Mesendoderm (in vitro differentiated cells): ENCODE measurements at regions not wholly inside any gene's neighbourhood (a gene's known extent, or its start where the extent isn't known, plus 50 kb on each side); places are given as distances from the start of the nearest gene placed in this dataset.

ENCODE experiments used
- DNase-seq: peaks from one replicate; pipeline ENCODE4 v3.0.0; 2013
- H2AK5ac ChIP-seq: 2 replicates; pipeline ENCODE4 v1.6.1; 2013; ENCODE audit warnings: low read length, inconsistent platforms
- H2BK120ac ChIP-seq: 2 replicates; pipeline ENCODE4 v1.6.1; 2013; ENCODE audit warnings: low read depth, mild to moderate bottlenecking, low read length, moderate library complexity, mixed read lengths
- H2BK15ac ChIP-seq: replicated peaks from 2 replicates; pipeline ENCODE4 v1.6.1; 2013; ENCODE audit warnings: low read depth, mild to moderate bottlenecking, moderate library complexity
- H2BK5ac ChIP-seq: 2 replicates; pipeline ENCODE4 v1.6.1; 2013; ENCODE audit warnings: low read length, inconsistent platforms
- H3K18ac ChIP-seq: 2 replicates; pipeline ENCODE4 v1.6.1; 2013; ENCODE audit warnings: mild to moderate bottlenecking, low read length, mixed read lengths
- H3K23ac ChIP-seq: one replicate; pipeline ENCODE4 v1.6.1; 2013; ENCODE audit warnings: low read length
- H3K27ac ChIP-seq: 2 replicates; pipeline ENCODE4 v1.5.1; 2013; ENCODE audit warnings: low read depth, mild to moderate bottlenecking, inconsistent platforms, low read length, moderate library complexity
- H3K27me3 ChIP-seq: 2 replicates; pipeline ENCODE4 v1.6.1; 2013; ENCODE audit warnings: low read length, control low read depth, mild to moderate bottlenecking, inconsistent platforms; ENCODE audit not compliant: insufficient read depth, poor library complexity
- H3K36me3 ChIP-seq: 2 replicates; pipeline ENCODE4 v1.6.1; 2013; ENCODE audit warnings: low read length, inconsistent platforms; ENCODE audit not compliant: control insufficient read depth, insufficient read depth
- H3K4ac ChIP-seq: one replicate; pipeline ENCODE4 v1.6.1; 2013; ENCODE audit warnings: low read depth, mild to moderate bottlenecking, low read length, moderate library complexity
- H3K4me1 ChIP-seq: 2 replicates; pipeline ENCODE4 v1.6.1; 2013; ENCODE audit warnings: low read depth, low read length, inconsistent platforms; ENCODE audit not compliant: control insufficient read depth
- H3K4me2 ChIP-seq: 2 replicates; pipeline ENCODE4 v1.6.1; 2013; ENCODE audit warnings: low read length
- H3K4me3 ChIP-seq: 2 replicates; pipeline ENCODE4 v1.5.1; 2013; ENCODE audit warnings: mild to moderate bottlenecking, low read length
- H3K56ac ChIP-seq: one replicate; pipeline ENCODE4 v1.6.1; 2013; ENCODE audit warnings: low read length
- H3K79me1 ChIP-seq: 2 replicates; pipeline ENCODE4 v1.6.1; 2013; ENCODE audit warnings: low read length, inconsistent platforms
- H3K79me2 ChIP-seq: 2 replicates; pipeline ENCODE4 v1.6.1; 2013; ENCODE audit warnings: mild to moderate bottlenecking, low read length; ENCODE audit not compliant: control insufficient read depth, insufficient read depth
- H3K9ac ChIP-seq: 2 replicates; pipeline ENCODE4 v1.6.1; 2013; ENCODE audit warnings: low read length, inconsistent platforms
- H4K5ac ChIP-seq: one replicate; pipeline ENCODE4 v1.6.1; 2013; ENCODE audit warnings: low read length
- H4K8ac ChIP-seq: one replicate; pipeline ENCODE4 v1.6.1; 2013; ENCODE audit warnings: low read depth, mild to moderate bottlenecking, control low read depth, low read length, moderate library complexity
- WGBS: extraction: QIAGEN DNeasy Blood & Tissue Kit; methylation state at CpG from one replicate; pipeline ENCODE4 v1.1.7; 2013; ENCODE audit warnings: low lambda C conversion rate, missing lambda C conversion rate; ENCODE audit not compliant: insufficient coverage; ENCODE audit errors: extremely low coverage; 5-methylcytosine and 5-hydroxymethylcytosine counted together

DNA sequence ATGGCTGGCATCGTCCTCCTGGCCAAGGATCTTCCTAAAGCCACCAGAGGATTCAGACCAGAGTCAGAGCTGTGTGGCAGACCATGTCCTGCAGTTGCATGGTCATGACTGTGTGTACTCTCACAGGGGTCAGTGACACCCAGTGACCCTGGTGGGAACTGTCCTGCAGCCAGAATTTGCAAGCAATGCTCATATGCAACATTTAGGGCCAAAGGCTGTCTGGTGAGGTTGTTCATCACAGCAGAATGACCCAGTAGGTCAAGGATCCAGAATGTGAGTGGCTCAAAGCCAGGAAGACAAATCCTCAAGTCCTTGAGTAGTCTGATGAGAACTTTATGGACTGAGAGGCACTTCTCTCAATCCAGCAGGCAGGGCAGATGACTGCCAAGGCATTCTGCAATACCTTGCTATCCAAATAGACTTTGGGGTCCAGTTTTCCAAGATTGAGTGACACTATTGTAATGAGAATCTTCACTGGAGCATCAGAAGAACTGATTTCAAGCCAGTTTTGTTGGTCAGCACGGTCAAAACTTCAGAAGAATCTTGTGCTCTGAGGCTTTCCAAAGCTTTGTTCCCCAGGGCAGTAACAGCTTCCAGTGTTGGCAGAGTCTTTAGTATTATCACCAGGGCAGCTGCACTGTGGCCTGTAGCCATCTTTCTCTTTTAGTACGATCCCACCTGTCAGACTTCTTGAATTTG, 122.0 kb downstream of the PTCSC3 start:
- Histone ChIP-seq H3K4me2 (no peak overlapping the region), H3K56ac (no peak overlapping the region), H3K27me3 (no peaks in the 10 kb centered on the region), H2BK15ac (no peak overlapping the region), H3K4ac (no peak overlapping the region), H3K36me3 (no peaks in the 10 kb centered on the region), H2BK120ac (no peak overlapping the region), H2AK5ac (no peak overlapping the region), H3K23ac (no peak overlapping the region), H3K9ac (no peak overlapping the region), H4K8ac (no peak overlapping the region), H2BK5ac (no peak overlapping the region), H4K5ac (no peak overlapping the region), H3K4me1 (no peaks in the 10 kb centered on the region), H3K18ac (no peak overlapping the region), H3K79me2 (no peaks in the 10 kb centered on the region), H3K4me3 (no peak overlapping the region), H3K79me1 (no peaks in the 10 kb centered on the region), H3K27ac (no peak overlapping the region)
- whole genome bisulfite sequencing, result no CpG with 5 or more reads among the region's 3 CpGs
- DNase-seq, result no peak

GRCh38 chr14:36052681-36053080, 123.8 kb downstream of the PTCSC3 start:
- Histone ChIP-seq H3K4me3 (no peak overlapping the region), H2BK15ac (no peak overlapping the region), H2BK120ac (no peak overlapping the region), H2AK5ac (no peak overlapping the region), H2BK5ac (no peak overlapping the region), H3K27me3 (no peaks in the 10 kb centered on the region), H3K4me1 (no peaks in the 10 kb centered on the region), H4K8ac (no peak overlapping the region), H3K9ac (no peak overlapping the region), H3K23ac (no peak overlapping the region), H3K27ac (no peak overlapping the region), H3K18ac (no peak overlapping the region), H3K79me1 (no peaks in the 10 kb centered on the region), H3K4ac (no peak overlapping the region), H3K36me3 (no peaks in the 10 kb centered on the region), H4K5ac (no peak overlapping the region), H3K56ac (no peak overlapping the region), H3K79me2 (no peaks in the 10 kb centered on the region), H3K4me2 (no peak overlapping the region)
- DNase-seq, result no peak
- no CpG with 5 or more reads among the region's 3 CpGs for WGBS

DNA sequence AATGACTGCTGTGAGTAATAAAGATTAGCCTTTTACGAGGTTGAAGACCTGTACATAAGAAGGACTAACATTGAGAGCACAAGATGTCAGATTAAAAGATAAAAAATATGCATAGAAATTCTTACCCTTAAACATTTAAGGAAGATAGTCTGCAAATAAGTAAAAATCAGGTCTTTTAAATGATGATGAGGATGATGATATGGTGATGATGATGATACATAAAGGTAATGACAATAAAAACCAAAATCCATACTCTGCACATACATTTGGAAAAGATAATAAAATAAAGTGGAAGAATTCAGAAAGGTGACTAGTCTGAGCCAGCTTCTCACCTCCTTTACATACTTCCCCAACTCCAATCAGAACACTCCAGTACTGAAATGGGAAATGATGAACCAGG, 124.5 kb downstream of the PTCSC3 start:
- H4K8ac ChIP-seq, result no peak overlapping the region
- H3K4ac ChIP-seq, result no peak overlapping the region
- H4K5ac ChIP-seq, result no peak overlapping the region
- H3K4me3 ChIP-seq, result no peak overlapping the region
- H3K56ac ChIP-seq, result no peak overlapping the region
- no peak overlapping the region for H3K18ac ChIP-seq
- H3K79me1 ChIP-seq, result no peaks in the 10 kb centered on the region
- H2BK5ac ChIP-seq, result no peak overlapping the region
- no peak overlapping the region for H3K9ac ChIP-seq
- H2BK120ac ChIP-seq, result no peak overlapping the region
- no peaks in the 10 kb centered on the region for H3K4me1 ChIP-seq
- H3K27me3 ChIP-seq, result no peaks in the 10 kb centered on the region
- H2BK15ac ChIP-seq, result no peak overlapping the region
- H3K23ac ChIP-seq, result no peak overlapping the region
- DNase-seq, result no peak
- no peaks in the 10 kb centered on the region for H3K36me3 ChIP-seq
- no peaks in the 10 kb centered on the region for H3K79me2 ChIP-seq
- WGBS, result no CpG with 5 or more reads among the region's 1 CpG
- H3K4me2 ChIP-seq, result no peak overlapping the region
- no peak overlapping the region for H3K27ac ChIP-seq
- H2AK5ac ChIP-seq, result no peak overlapping the region

GRCh38 chr14:36048667-36049066, 127.9 kb downstream of the PTCSC3 start:
- DNase-seq, result no peak
- Histone ChIP-seq H3K79me2 (no peaks in the 10 kb centered on the region), H2AK5ac (no peak overlapping the region), H4K8ac (no peak overlapping the region), H3K56ac (no peak overlapping the region), H3K27me3 (no peaks in the 10 kb centered on the region), H3K4me3 (no peak overlapping the region), H3K4ac (no peak overlapping the region), H3K36me3 (no peaks in the 10 kb centered on the region), H2BK15ac (no peak overlapping the region), H3K9ac (no peak overlapping the region), H3K27ac (no peak overlapping the region), H2BK5ac (no peak overlapping the region), H3K4me2 (no peak overlapping the region), H3K18ac (no peak overlapping the region), H3K79me1 (no peaks in the 10 kb centered on the region), H3K4me1 (no peaks in the 10 kb centered on the region), H4K5ac (no peak overlapping the region), H2BK120ac (no peak overlapping the region), H3K23ac (no peak overlapping the region)
- no CpG with 5 or more reads among the region's 5 CpGs for WGBS

- no peak overlapping the region for H2BK5ac ChIP-seq
- no peak overlapping the region for H4K8ac ChIP-seq
- H3K18ac ChIP-seq, result no peak overlapping the region
- no peaks in the 10 kb centered on the region for H3K79me2 ChIP-seq
- no CpG with 5 or more reads among the region's 4 CpGs for WGBS
- H3K36me3 ChIP-seq, result no peaks in the 10 kb centered on the region
- no peaks in the 10 kb centered on the region for H3K4me1 ChIP-seq
- H3K4me2 ChIP-seq, result no peak overlapping the region
- H3K9ac ChIP-seq, result no peak overlapping the region
- no peak overlapping the region for H3K27ac ChIP-seq
- H3K27me3 ChIP-seq, result no peaks in the 10 kb centered on the region
- H2AK5ac ChIP-seq, result no peak overlapping the region
- H3K23ac ChIP-seq, result no peak overlapping the region
- H3K56ac ChIP-seq, result no peak overlapping the region
- no peak for DNase-seq
- H3K4me3 ChIP-seq, result no peak overlapping the region
- H3K79me1 ChIP-seq, result no peaks in the 10 kb centered on the region
- no peak overlapping the region for H4K5ac ChIP-seq
- H3K4ac ChIP-seq, result no peak overlapping the region
- no peak overlapping the region for H2BK15ac ChIP-seq
- H2BK120ac ChIP-seq, result no peak overlapping the region
Observed at GRCh38 chr14:36047912-36048311, 128.6 kb downstream of the PTCSC3 start.

GRCh38 chr14:36035675-36036074, 140.8 kb downstream of the PTCSC3 start:
- no peak overlapping the region for H3K27ac ChIP-seq
- no peak overlapping the region for H4K8ac ChIP-seq
- no peak overlapping the region for H3K4ac ChIP-seq
- no peaks in the 10 kb centered on the region for H3K79me1 ChIP-seq
- H2BK5ac ChIP-seq, result no peak overlapping the region
- H2BK120ac ChIP-seq, result no peak overlapping the region
- no peaks in the 10 kb centered on the region for H3K36me3 ChIP-seq
- H3K9ac ChIP-seq, result no peak overlapping the region
- no peak overlapping the region for H2AK5ac ChIP-seq
- DNase-seq, result no peak
- no peaks in the 10 kb centered on the region for H3K4me1 ChIP-seq
- no peak overlapping the region for H3K4me3 ChIP-seq
- no peaks in the 10 kb centered on the region for H3K79me2 ChIP-seq
- no peak overlapping the region for H3K18ac ChIP-seq
- WGBS, result no CpG with 5 or more reads among the region's 2 CpGs
- no peak overlapping the region for H2BK15ac ChIP-seq
- no peak overlapping the region for H3K23ac ChIP-seq
- no peaks in the 10 kb centered on the region for H3K27me3 ChIP-seq
- H3K56ac ChIP-seq, result no peak overlapping the region
- H3K4me2 ChIP-seq, result no peak overlapping the region
- H4K5ac ChIP-seq, result no peak overlapping the region
